LNCAP (cell line): ENCODE measurements at regions not wholly inside any gene's neighbourhood (a gene's known extent, or its start where the extent isn't known, plus 50 kb on each side); places are given as distances from the start of the nearest gene placed in this dataset.
A peak's percentile ranks its signal among the peaks of the same experiment; 100 is the strongest.

Source experiments
- TF ChIP-seq, protein P1 (sequence below): fragments of 450-650 bp; IDR thresholded peaks from 2 replicates; pipeline ENCODE4 v1.5.1; 2017; ENCODE audit warnings: mild to moderate bottlenecking

- TF ChIP-seq, protein P1, sequence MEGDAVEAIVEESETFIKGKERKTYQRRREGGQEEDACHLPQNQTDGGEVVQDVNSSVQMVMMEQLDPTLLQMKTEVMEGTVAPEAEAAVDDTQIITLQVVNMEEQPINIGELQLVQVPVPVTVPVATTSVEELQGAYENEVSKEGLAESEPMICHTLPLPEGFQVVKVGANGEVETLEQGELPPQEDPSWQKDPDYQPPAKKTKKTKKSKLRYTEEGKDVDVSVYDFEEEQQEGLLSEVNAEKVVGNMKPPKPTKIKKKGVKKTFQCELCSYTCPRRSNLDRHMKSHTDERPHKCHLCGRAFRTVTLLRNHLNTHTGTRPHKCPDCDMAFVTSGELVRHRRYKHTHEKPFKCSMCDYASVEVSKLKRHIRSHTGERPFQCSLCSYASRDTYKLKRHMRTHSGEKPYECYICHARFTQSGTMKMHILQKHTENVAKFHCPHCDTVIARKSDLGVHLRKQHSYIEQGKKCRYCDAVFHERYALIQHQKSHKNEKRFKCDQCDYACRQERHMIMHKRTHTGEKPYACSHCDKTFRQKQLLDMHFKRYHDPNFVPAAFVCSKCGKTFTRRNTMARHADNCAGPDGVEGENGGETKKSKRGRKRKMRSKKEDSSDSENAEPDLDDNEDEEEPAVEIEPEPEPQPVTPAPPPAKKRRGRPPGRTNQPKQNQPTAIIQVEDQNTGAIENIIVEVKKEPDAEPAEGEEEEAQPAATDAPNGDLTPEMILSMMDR = no peak
These were observed 579.0 kb downstream of the EPHA7 start for GRCh38 chr6:92840246-92840930.

DNA sequence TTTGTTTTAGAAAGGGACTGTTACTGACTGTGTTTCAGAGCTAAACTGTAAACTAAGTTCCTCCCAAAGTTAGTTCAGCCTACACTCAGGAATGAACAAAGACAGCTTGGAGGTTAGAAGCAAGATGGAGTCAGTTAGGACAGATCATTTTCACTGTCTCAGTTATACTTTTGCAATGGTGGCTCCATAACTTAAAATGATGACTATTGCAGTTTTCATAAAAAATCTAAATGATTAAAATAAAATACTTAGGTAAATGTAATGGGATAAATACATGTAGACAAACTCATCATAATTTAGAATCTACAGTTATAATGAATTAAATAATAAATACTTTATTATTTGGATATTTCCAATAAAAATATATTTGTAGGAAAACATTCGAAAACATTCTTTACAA, 590.6 kb downstream of the EPHA7 start:
- TF ChIP-seq, protein P1 = no peak

DNA sequence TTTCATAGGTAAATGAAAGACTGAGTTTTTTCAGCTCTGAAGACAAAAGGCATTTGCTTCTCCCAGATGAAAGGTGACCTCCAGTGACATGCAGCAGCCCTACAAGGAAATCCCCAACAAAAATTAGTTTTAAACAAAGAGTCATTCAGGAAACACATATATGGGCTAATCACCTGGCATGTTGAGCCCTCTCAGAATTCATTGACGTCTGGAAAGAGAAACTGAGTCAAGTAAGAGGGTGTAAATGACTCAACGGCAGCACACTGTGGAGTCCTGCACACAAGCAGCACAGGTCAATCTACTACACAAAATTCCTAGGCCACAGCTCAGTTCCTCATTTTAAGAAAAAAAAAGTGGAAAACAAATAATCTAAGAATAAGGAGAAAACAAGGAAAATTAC, 592.3 kb downstream of the EPHA7 start:
- TF ChIP-seq, protein P1 = no peak

- TF ChIP-seq, protein P1 = no peak
These were observed 592.7 kb downstream of the EPHA7 start for GRCh38 chr6:92826633-92827032.

GRCh38 chr6:92822222-92822621, 597.1 kb downstream of the EPHA7 start:
- TF ChIP-seq, protein P1 = no peak

- TF ChIP-seq, protein P1 = no peak
These were observed 598.8 kb downstream of the EPHA7 start for GRCh38 chr6:92820601-92821000.

- TF ChIP-seq, protein P1 = peak; percentile 77
These were observed 608.4 kb downstream of the EPHA7 start for GRCh38 chr6:92810913-92811312.

GRCh38 chr6:92806254-92806653, 613.1 kb downstream of the EPHA7 start:
- TF ChIP-seq, protein P1 = no peak
